NOMO-1 treated with dmso at 0.1 percent for 144 hours (cell line): ENCODE measurements at regions not wholly inside any gene's neighbourhood (a gene's known extent, or its start where the extent isn't known, plus 50 kb on each side); places are given as distances from the start of the nearest gene placed in this dataset.
"Not testable (repeated sequence)": the region's sequence is repeated elsewhere in the genome, so short reads cannot be mapped to it uniquely, and the experiment has no call there.

Source experiments
- DNase-seq: peaks from one replicate; lab custom pipeline; 2025; ENCODE audit not compliant: unreplicated experiment; lab: John Stamatoyannopoulos, UW

GRCh38 chr7:6882321-6882721 is 56.2 kb upstream of the CCZ1B start:
- not testable (repeated sequence) for DNase-seq

- DNase-seq, result not testable (repeated sequence)
Measured at GRCh38 chr7:6883756-6884155, 57.7 kb upstream of the CCZ1B start.

- no peak for DNase-seq
Measured at GRCh38 chr7:6886198-6886597, 60.1 kb upstream of the CCZ1B start.

GRCh38 chr7:6888267-6889045 is 62.4 kb upstream of the CCZ1B start:
- DNase-seq, result not testable (repeated sequence)

GRCh38 chr7:6889252-6889812 is 63.3 kb upstream of the CCZ1B start:
- no peak for DNase-seq

- DNase-seq, result not testable (repeated sequence)
Measured at GRCh38 chr7:6902097-6902518, 76.0 kb upstream of the CCZ1B start.

- DNase-seq, result not testable (repeated sequence)
Measured at GRCh38 chr7:6903289-6903688, 77.2 kb upstream of the CCZ1B start.

- DNase-seq, result not testable (repeated sequence)
Measured at GRCh38 chr7:6903792-6904191, 77.7 kb upstream of the CCZ1B start.

GRCh38 chr7:6917258-6917657 is 91.2 kb upstream of the CCZ1B start:
- no peak for DNase-seq

GRCh38 chr7:6919169-6919568 is 93.1 kb upstream of the CCZ1B start:
- not testable (repeated sequence) for DNase-seq

GRCh38 chr7:6924523-6924922 is 98.4 kb upstream of the CCZ1B start:
- DNase-seq, result not testable (repeated sequence)

- not testable (repeated sequence) for DNase-seq
Measured at GRCh38 chr7:6926193-6927174, 100.4 kb upstream of the CCZ1B start.

- DNase-seq, result not testable (repeated sequence)
Measured at GRCh38 chr7:6927643-6928042, 101.6 kb upstream of the CCZ1B start.

- not testable (repeated sequence) for DNase-seq
Measured at GRCh38 chr7:6929588-6929987, 103.5 kb upstream of the CCZ1B start.

GRCh38 chr7:6930081-6930635 is 104.1 kb upstream of the CCZ1B start:
- not testable (repeated sequence) for DNase-seq

GRCh38 chr7:6930787-6931186 is 104.7 kb upstream of the CCZ1B start:
- not testable (repeated sequence) for DNase-seq

GRCh38 chr7:6931456-6931855 is 105.4 kb upstream of the CCZ1B start:
- DNase-seq, result not testable (repeated sequence)

GRCh38 chr7:6933954-6934632 is 108.0 kb upstream of the CCZ1B start:
- DNase-seq, result not testable (repeated sequence)

GRCh38 chr7:6934981-6935380 is 108.9 kb upstream of the CCZ1B start:
- no peak for DNase-seq

- not testable (repeated sequence) for DNase-seq
Measured at GRCh38 chr7:6936626-6937025, 110.6 kb upstream of the CCZ1B start.
